ENCODE measurements at regions not wholly inside any gene's neighbourhood (a gene's known extent, or its start where the extent isn't known, plus 50 kb on each side); places are given as distances from the start of the nearest gene placed in this dataset.

DNA sequence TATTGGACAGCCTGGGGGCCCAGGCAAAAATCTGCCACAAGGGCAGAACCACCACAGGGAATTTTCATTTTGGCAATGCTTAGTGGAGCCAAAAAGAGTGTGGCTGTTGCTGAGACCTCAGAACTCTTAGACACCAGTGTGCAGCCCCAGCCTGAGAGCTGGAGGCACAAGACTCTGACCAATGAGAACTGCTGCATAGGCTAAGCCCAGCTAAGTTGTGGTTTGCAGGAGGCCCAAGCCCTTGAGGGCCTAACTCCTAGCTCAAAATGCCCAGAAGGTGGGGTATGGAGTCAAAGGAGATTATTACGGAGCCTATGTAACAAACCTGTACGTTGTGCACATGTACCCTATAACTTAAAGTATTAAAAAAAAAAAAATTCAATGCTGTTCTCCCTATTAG, 296.7 kb downstream of the TRAM1L1 start:
- CTCF ChIA-PET: no interaction called here
- no peaks in the 10 kb centered on the region for H3K9me3 ChIP-seq (ENCODE audit: control insufficient read depth, insufficient read depth, low read depth, low read length)
- no peak for ATAC-seq
- no peaks in the 10 kb centered on the region for H3K36me3 ChIP-seq (ENCODE audit: control insufficient read depth, insufficient read depth, low read length)
- H3K4me3 ChIP-seq (ENCODE audit: low read depth in 2 of 2, low read length in 2 of 2): no peak overlapping the region
- BruUV-seq (replicated peaks): no TSS peak
- no peak overlapping the region for H3K27ac ChIP-seq (ENCODE audit: low read length)
- H3K4me1 ChIP-seq (ENCODE audit: control insufficient read depth, insufficient read depth, low read length): no peaks in the 10 kb centered on the region
- no peak for DNase-seq (ENCODE audit: low read depth, low spot score)
- in situ Hi-C loops (cut with HindIII; ENCODE audit: low pct_unique_long_range_greater_than_20kb, low sequenced_read_pairs): no loop called here
- H3K27me3 ChIP-seq (ENCODE audit: control insufficient read depth, insufficient read depth, low read length): no peaks in the 10 kb centered on the region
- TF ChIP-seq SIN3A (IDR thresholded peaks at IDR 0.05; ENCODE audit: borderline replicate concordance, insufficient read depth, low read depth, low read length): no peak
- no peak for TF ChIP-seq POLR2AphosphoS5 (IDR thresholded peaks at IDR 0.05; ENCODE audit: low read depth, low read length)
- TF ChIP-seq REST (IDR thresholded peaks at IDR 0.05; ENCODE audit: insufficient read depth in 1 of 2, low read depth in 2 of 2, low read length in 1 of 2): no peak
- TF ChIP-seq CTCF (IDR thresholded peaks at IDR 0.05): no peak
- no peak for TF ChIP-seq TCF7L2 (IDR thresholded peaks at IDR 0.05; ENCODE audit: low read depth, low read length)
- intact Hi-C loops (cut with micrococcal nuclease; ENCODE audit: unreplicated experiment): no loop called here
- POLR2A ChIA-PET: no interaction called here

DNA sequence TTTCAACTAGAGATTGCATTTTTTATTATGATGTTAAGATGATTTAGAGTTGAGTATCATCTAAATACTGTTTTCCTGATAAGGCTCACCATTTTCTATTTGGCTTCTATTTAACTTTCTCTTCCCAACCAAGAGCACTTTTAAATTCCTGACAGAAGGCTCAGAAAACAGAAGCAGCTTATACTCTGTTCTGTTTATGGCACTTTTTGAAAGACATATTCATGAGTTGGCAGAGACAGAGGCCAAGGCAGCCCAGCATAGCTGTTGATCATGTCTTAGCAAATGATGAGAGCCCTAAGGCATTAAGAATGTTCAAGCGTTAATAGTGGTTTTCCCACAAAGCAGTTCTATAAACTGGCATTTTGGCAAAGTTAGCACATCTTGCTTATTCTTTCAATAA, 330.3 kb downstream of the TRAM1L1 start:
- no peaks in the 10 kb centered on the region for H3K9me3 ChIP-seq (ENCODE audit: control insufficient read depth, insufficient read depth, low read depth, low read length)
- no TSS peak for BruUV-seq (replicated peaks)
- POLR2A ChIA-PET: no interaction called here
- no peak overlapping the region for H3K27ac ChIP-seq (ENCODE audit: low read length)
- TF ChIP-seq SIN3A (IDR thresholded peaks at IDR 0.05; ENCODE audit: borderline replicate concordance, insufficient read depth, low read depth, low read length) (no peak), CTCF (IDR thresholded peaks at IDR 0.05) (no peak), REST (IDR thresholded peaks at IDR 0.05; ENCODE audit: insufficient read depth in 1 of 2, low read depth in 2 of 2, low read length in 1 of 2) (no peak), POLR2AphosphoS5 (IDR thresholded peaks at IDR 0.05; ENCODE audit: low read depth, low read length) (no peak), TCF7L2 (IDR thresholded peaks at IDR 0.05; ENCODE audit: low read depth, low read length) (no peak)
- H3K4me1 ChIP-seq (ENCODE audit: control insufficient read depth, insufficient read depth, low read length): no peaks in the 10 kb centered on the region
- CTCF ChIA-PET: no interaction called here
- intact Hi-C loops (cut with micrococcal nuclease; ENCODE audit: unreplicated experiment) (no loop called here), in situ Hi-C loops (cut with HindIII; ENCODE audit: low pct_unique_long_range_greater_than_20kb, low sequenced_read_pairs) (no loop called here)
- H3K27me3 ChIP-seq (ENCODE audit: control insufficient read depth, insufficient read depth, low read length): no peaks in the 10 kb centered on the region
- ATAC-seq (no peak), DNase-seq (ENCODE audit: low read depth, low spot score) (no peak)
- H3K36me3 ChIP-seq (ENCODE audit: control insufficient read depth, insufficient read depth, low read length): no peaks in the 10 kb centered on the region
- no peak overlapping the region for H3K4me3 ChIP-seq (ENCODE audit: low read depth in 2 of 2, low read length in 2 of 2)
